Loucy (cell line): ENCODE measurements at regions not wholly inside any gene's neighbourhood (a gene's known extent, or its start where the extent isn't known, plus 50 kb on each side); places are given as distances from the start of the nearest gene placed in this dataset.

Experiments
- H2AFZ ChIP-seq: fragments of 200-600 bp; sonication (generic); 2 replicates; pipeline ENCODE4 v1.6.0; 2016; ENCODE audit warnings: antibody characterized with exemption, mild to moderate bottlenecking, low read length, moderate library complexity
- H3F3A ChIP-seq: fragments of 200-600 bp; 2 replicates; pipeline ENCODE4 v1.6.0; 2016; ENCODE audit warnings: antibody characterized with exemption, low read depth, mild to moderate bottlenecking
- H3K27me3 ChIP-seq: fragments of 200-600 bp; sonication (generic); 2 replicates; pipeline ENCODE4 v1.6.1; 2014; ENCODE audit warnings: low read length, mild to moderate bottlenecking; ENCODE audit not compliant: insufficient read depth, poor library complexity, severe bottlenecking
- H3K36me3 ChIP-seq: fragments of 200-600 bp; sonication (generic); 2 replicates; pipeline ENCODE4 v1.6.1; 2016; ENCODE audit warnings: low read length; ENCODE audit not compliant: insufficient read depth
- H3K4me1 ChIP-seq: fragments of 200-600 bp; sonication (generic); 2 replicates; pipeline ENCODE4 v1.5.1; 2014; ENCODE audit warnings: low read length, mild to moderate bottlenecking; ENCODE audit not compliant: insufficient read depth, poor library complexity, severe bottlenecking
- H3K4me2 ChIP-seq: fragments of 200-600 bp; sonication (generic); 2 replicates; pipeline ENCODE4 v1.6.0; 2014; ENCODE audit warnings: antibody characterized with exemption, low read length, low read depth, mild to moderate bottlenecking; ENCODE audit not compliant: poor library complexity, severe bottlenecking
- H3K4me3 ChIP-seq: fragments of 200-600 bp; sonication (generic); 2 replicates; pipeline ENCODE4 v1.5.1; 2014; ENCODE audit warnings: low read length, mild to moderate bottlenecking, mixed read lengths; ENCODE audit not compliant: poor library complexity, severe bottlenecking
- H3K79me2 ChIP-seq: fragments of 200-600 bp; sonication (generic); 2 replicates; pipeline ENCODE4 v1.6.1; 2014; ENCODE audit warnings: low read length; ENCODE audit not compliant: insufficient read depth
- H3K9ac ChIP-seq: fragments of 200-600 bp; sonication (generic); 2 replicates; pipeline ENCODE4 v1.6.0; 2014; ENCODE audit warnings: mild to moderate bottlenecking, low read depth, low read length, moderate library complexity; ENCODE audit not compliant: poor library complexity, severe bottlenecking
- H3K9me2 ChIP-seq: fragments of 200-600 bp; sonication (generic); replicated peaks from 2 replicates; pipeline ENCODE4 v1.6.1; 2016; ENCODE audit warnings: low read depth, low read length, mixed read lengths
- H3K9me3 ChIP-seq: fragments of 200-600 bp; sonication (generic); 2 replicates; pipeline ENCODE4 v1.6.1; 2014; ENCODE audit warnings: mild to moderate bottlenecking, antibody characterized with exemption, low read length, low read depth; ENCODE audit not compliant: insufficient read depth
- H4K20me1 ChIP-seq: fragments of 200-600 bp; sonication (generic); 2 replicates; pipeline ENCODE4 v1.6.0; 2014; ENCODE audit warnings: antibody characterized with exemption, low read length, mild to moderate bottlenecking; ENCODE audit not compliant: insufficient read depth, poor library complexity, severe bottlenecking
- EZH2phosphoT487 ChIP-seq: fragments of 200-600 bp; IDR thresholded peaks from 2 replicates; pipeline ENCODE4 v1.6.1; 2018; ENCODE audit warnings: antibody characterized with exemption, mild to moderate bottlenecking, moderate library complexity, borderline replicate concordance
- TF ChIP-seq, protein P1 (sequence below): fragments of 200-600 bp; sonication (generic); conservative IDR thresholded peaks from 2 replicates; pipeline ENCODE4 v1.5.1; 2014; ENCODE audit warnings: mild to moderate bottlenecking, antibody characterized with exemption, low read length

DNA sequence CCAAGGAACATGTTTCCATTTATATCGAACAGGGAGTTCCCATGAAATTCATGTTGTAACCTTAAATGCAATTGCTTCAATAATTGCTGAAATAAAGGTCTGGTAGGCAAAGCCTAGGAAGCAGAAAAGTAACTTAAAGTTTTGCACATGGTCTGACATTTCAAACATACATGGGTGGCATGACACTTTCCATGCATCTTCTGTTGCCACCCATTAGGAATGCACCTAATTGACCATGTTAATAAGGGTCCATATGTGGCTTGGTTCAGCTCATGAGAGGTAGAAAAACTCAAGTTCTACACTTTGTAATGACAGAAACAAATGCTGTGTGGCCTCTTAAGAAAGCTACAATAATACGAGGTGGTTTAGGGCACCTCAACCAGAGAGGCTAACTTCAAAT, 72.0 kb upstream of the GORAB start:
- no peak for TF ChIP-seq EZH2phosphoT487
- TF ChIP-seq, protein P1, sequence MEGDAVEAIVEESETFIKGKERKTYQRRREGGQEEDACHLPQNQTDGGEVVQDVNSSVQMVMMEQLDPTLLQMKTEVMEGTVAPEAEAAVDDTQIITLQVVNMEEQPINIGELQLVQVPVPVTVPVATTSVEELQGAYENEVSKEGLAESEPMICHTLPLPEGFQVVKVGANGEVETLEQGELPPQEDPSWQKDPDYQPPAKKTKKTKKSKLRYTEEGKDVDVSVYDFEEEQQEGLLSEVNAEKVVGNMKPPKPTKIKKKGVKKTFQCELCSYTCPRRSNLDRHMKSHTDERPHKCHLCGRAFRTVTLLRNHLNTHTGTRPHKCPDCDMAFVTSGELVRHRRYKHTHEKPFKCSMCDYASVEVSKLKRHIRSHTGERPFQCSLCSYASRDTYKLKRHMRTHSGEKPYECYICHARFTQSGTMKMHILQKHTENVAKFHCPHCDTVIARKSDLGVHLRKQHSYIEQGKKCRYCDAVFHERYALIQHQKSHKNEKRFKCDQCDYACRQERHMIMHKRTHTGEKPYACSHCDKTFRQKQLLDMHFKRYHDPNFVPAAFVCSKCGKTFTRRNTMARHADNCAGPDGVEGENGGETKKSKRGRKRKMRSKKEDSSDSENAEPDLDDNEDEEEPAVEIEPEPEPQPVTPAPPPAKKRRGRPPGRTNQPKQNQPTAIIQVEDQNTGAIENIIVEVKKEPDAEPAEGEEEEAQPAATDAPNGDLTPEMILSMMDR = no peak
- Histone ChIP-seq H3K4me1 (peaks cover 15% of the 10 kb centered on the region), H4K20me1 (no peaks in the 10 kb centered on the region)

GRCh38 chr1:170460414-170461155, 71.4 kb upstream of the GORAB start:
- Histone ChIP-seq H3F3A (no peaks in the 10 kb centered on the region), H3K4me2 (no peak overlapping the region), H3K27me3 (no peaks in the 10 kb centered on the region), H3K36me3 (no peaks in the 10 kb centered on the region), H3K4me3 (no peak overlapping the region), H3K4me1 (peaks cover 15% of the 10 kb centered on the region), H3K9ac (no peak overlapping the region), H2AFZ (no peak overlapping the region; the same call in 1 of the 2 replicates), H3K79me2 (no peaks in the 10 kb centered on the region), H4K20me1 (no peaks in the 10 kb centered on the region), H3K9me2 (no peaks in the 10 kb centered on the region), H3K9me3 (peaks cover 7% of the 10 kb centered on the region; the same call in 1 of the 2 replicates)
- no peak for TF ChIP-seq EZH2phosphoT487
- TF ChIP-seq, protein P1 = no peak

More for the DNA sequence above, 72.0 kb upstream of the GORAB start:
- Histone ChIP-seq H3K4me2 (no peak overlapping the region), H3F3A (no peaks in the 10 kb centered on the region), H3K9ac (no peak overlapping the region), H3K4me3 (no peak overlapping the region), H3K9me2 (no peaks in the 10 kb centered on the region), H3K36me3 (no peaks in the 10 kb centered on the region), H3K9me3 (peaks cover 7% of the 10 kb centered on the region; the same call in 1 of the 2 replicates), H3K79me2 (no peaks in the 10 kb centered on the region), H2AFZ (no peak overlapping the region), H3K27me3 (no peaks in the 10 kb centered on the region)

DNA sequence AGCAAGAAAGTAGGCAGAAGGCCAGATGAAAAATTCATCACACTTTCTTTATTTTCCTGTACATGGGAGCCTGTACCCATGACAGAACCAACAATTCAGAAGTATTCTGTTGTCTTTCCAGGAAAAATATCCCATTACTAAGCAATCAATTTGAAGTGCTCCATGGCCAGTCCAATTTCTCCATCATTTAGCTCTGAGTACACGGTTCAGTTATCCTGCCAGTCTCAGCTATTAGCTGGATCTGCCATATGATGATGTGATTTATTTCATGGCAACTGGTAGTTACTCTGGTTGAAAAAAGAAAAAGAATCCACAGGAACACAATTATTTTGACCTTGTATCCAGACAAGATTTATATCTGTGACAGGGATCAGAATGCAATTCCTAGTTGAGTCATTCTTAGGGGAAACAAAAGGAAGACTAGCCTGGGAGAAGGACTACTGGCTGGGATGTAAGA, 70.6 kb upstream of the GORAB start:
- no peak overlapping the region for H3K9ac ChIP-seq
- H3K9me3 ChIP-seq = peaks cover 7% of the 10 kb centered on the region; the same call in 1 of the 2 replicates
- H3K27me3 ChIP-seq = no peaks in the 10 kb centered on the region
- H2AFZ ChIP-seq = no peak overlapping the region
- no peaks in the 10 kb centered on the region for H3F3A ChIP-seq
- no peaks in the 10 kb centered on the region for H3K36me3 ChIP-seq
- TF ChIP-seq, protein P1 = no peak
- TF ChIP-seq EZH2phosphoT487 = no peak
- H3K4me3 ChIP-seq = no peak overlapping the region
- no peak overlapping the region for H3K4me2 ChIP-seq
- H4K20me1 ChIP-seq = no peaks in the 10 kb centered on the region
- H3K4me1 ChIP-seq = peaks cover 15% of the 10 kb centered on the region
- no peaks in the 10 kb centered on the region for H3K79me2 ChIP-seq
- no peaks in the 10 kb centered on the region for H3K9me2 ChIP-seq
